OCI-LY1 (cell line): ENCODE measurements at regions not wholly inside any gene's neighbourhood (a gene's known extent, or its start where the extent isn't known, plus 50 kb on each side); places are given as distances from the start of the nearest gene placed in this dataset.

ENCODE experiments used
- CTCF ChIP-seq: fragments of 200-600 bp; sonication (generic), shearing (Covaris generic); IDR thresholded peaks from 2 replicates; pipeline ENCODE4 v1.5.1; 2017; ENCODE audit warnings: mild to moderate bottlenecking, antibody characterized with exemption, low read length, moderate library complexity, mixed read lengths
- EZH2 ChIP-seq: fragments of 200-600 bp; sonication (generic), shearing (Covaris generic); IDR thresholded peaks from 2 replicates; pipeline ENCODE4 v1.8.0; 2017; ENCODE audit warnings: borderline replicate concordance, mixed run types, mild to moderate bottlenecking, antibody characterized with exemption, low read length, moderate library complexity, mixed read lengths

- TF ChIP-seq CTCF (no peak), EZH2 (no peak)
Measured at GRCh38 chr3:82467051-82467450, 705.6 kb upstream of the GBE1 start.
